A549 (cell line): ENCODE measurements at regions not wholly inside any gene's neighbourhood (a gene's known extent, or its start where the extent isn't known, plus 50 kb on each side); places are given as distances from the start of the nearest gene placed in this dataset.

Source experiments
- ATAC-seq, 2 experiments: fragments of 200-7000 bp in 1 of 2; fragments of >200 bp in 1 of 2; cut with Nextera tagmentation in 1 of 2; cut with Tn5 transposase in 1 of 2; 3 replicates each; pipeline versions ENCODE4 v1.8.0 to v1.9.1; 2018 to 2020; ENCODE audit warnings: mild to moderate bottlenecking in 1 of 2, moderate library complexity in 1 of 2
- CTCF ChIA-PET: fragments of 300-600 bp; sonication (Branson Sonifier 250); formaldehyde crosslinking; extraction: SDS; loops from one replicate; lab custom pipeline; 2021; ENCODE audit warnings: antibody characterized with exemption, inconsistent platforms; lab: Yijun Ruan, JAX
- POLR2A ChIA-PET: fragments of 350-600 bp; formaldehyde crosslinking; extraction: SDS; loops from one replicate; lab custom pipeline; 2021; ENCODE audit warnings: antibody characterized with exemption, inconsistent platforms; lab: Yijun Ruan, JAX
- DNase-seq, 2 experiments: peaks; one replicate each; pipeline versions ENCODE4 v3.0.0 to v3.0.0-alpha.2; 2011 to 2016; ENCODE audit warnings: low read depth in 1 of 2, low spot score in 1 of 2
- FAIRE-seq: peaks from 2 replicates; lab custom pipeline; 2011; peaks lifted over from hg19 to GRCh38; lab: Jason Lieb, UNC
- H3K27ac ChIP-seq, 2 experiments: fragments of >200 bp; sonication (Bioruptor Twin); formaldehyde crosslinking; 3 replicates each; pipeline ENCODE4 v1.5.1; 2016 to 2017
- H3K4me1 ChIP-seq: fragments of >200 bp; sonication (Bioruptor Twin); formaldehyde crosslinking; 3 replicates; pipeline ENCODE4 v1.6.1; 2016
- H3K4me2 ChIP-seq: fragments of >200 bp; sonication (Bioruptor Twin); formaldehyde crosslinking; 3 replicates; pipeline ENCODE4 v1.6.1; 2016
- H3K4me3 ChIP-seq: fragments of >200 bp; sonication (Bioruptor Twin); formaldehyde crosslinking; 3 replicates; pipeline ENCODE4 v1.5.1; 2016
- H3K9me3 ChIP-seq: fragments of >200 bp; sonication (Bioruptor Twin); formaldehyde crosslinking; 3 replicates; pipeline ENCODE4 v1.6.1; 2016
- CBX2 ChIP-seq: fragments of 200-600 bp; sonication (generic); IDR thresholded peaks from 2 replicates; pipeline ENCODE4 v1.6.1; 2016; ENCODE audit warnings: low read depth, mild to moderate bottlenecking, borderline replicate concordance
- CEBPB ChIP-seq, 2 experiments: fragments of >200 bp in 1 of 2; sonication (Bioruptor Twin) in 1 of 2; formaldehyde crosslinking in 1 of 2; IDR thresholded peaks; 2 replicates each; pipeline ENCODE4 v1.6.1; 2012 to 2016
- CHD4 ChIP-seq: fragments of 200-600 bp; sonication (generic); IDR thresholded peaks from 2 replicates; pipeline ENCODE4 v1.6.1; 2016; ENCODE audit warnings: antibody characterized with exemption, mild to moderate bottlenecking, borderline replicate concordance
- ESRRA ChIP-seq: fragments of 150-350 bp; IDR thresholded peaks from 2 replicates; pipeline ENCODE4 v1.6.1; 2014; ENCODE audit warnings: mild to moderate bottlenecking, low read length, borderline replicate concordance
- FOSB ChIP-seq: fragments of 250-450 bp; sonication (Bioruptor Pico); IDR thresholded peaks from 2 replicates; pipeline ENCODE4 v1.5.0; 2020; ENCODE audit warnings: mild to moderate bottlenecking, moderate library complexity
- GATA3 ChIP-seq: IDR thresholded peaks from 2 replicates; pipeline ENCODE4 v1.6.1; 2012; ENCODE audit warnings: borderline replicate concordance
- HEYL ChIP-seq: fragments of 250-450 bp; sonication (Bioruptor Pico); IDR thresholded peaks from 2 replicates; pipeline ENCODE4 v1.8.0; 2021; ENCODE audit warnings: mild to moderate bottlenecking, moderate library complexity
- HOXB5 ChIP-seq: fragments of 250-450 bp; sonication (Bioruptor Pico); IDR thresholded peaks from 2 replicates; pipeline ENCODE4 v1.5.0; 2020; ENCODE audit warnings: mild to moderate bottlenecking, moderate library complexity
- JUN ChIP-seq, 2 experiments: fragments of >200 bp; sonication (Bioruptor Twin); formaldehyde crosslinking; IDR thresholded peaks; 2 replicates in 1 of 2; 3 replicates in 1 of 2; pipeline ENCODE4 v1.6.1; 2016 to 2017
- KDM1A ChIP-seq: fragments of 200-600 bp; sonication (generic); IDR thresholded peaks from 2 replicates; pipeline ENCODE4 v1.6.1; 2016; ENCODE audit warnings: low read depth, mild to moderate bottlenecking
- KDM5A ChIP-seq: fragments of 200-600 bp; sonication (generic); IDR thresholded peaks from 2 replicates; pipeline ENCODE4 v1.6.1; 2016; ENCODE audit warnings: antibody characterized with exemption, mild to moderate bottlenecking
- MAZ ChIP-seq: fragments of 150-350 bp; IDR thresholded peaks from 2 replicates; pipeline ENCODE4 v1.6.1; 2014; ENCODE audit warnings: antibody characterized with exemption, low read depth, low read length, borderline replicate concordance
- MYC ChIP-seq: IDR thresholded peaks from 2 replicates; pipeline ENCODE4 v1.6.1; 2012; ENCODE audit warnings: mild to moderate bottlenecking, inconsistent platforms, low read length, improper control_type of control experiment, borderline replicate concordance
- NFE2L2 ChIP-seq: fragments of 150-350 bp; conservative IDR thresholded peaks from 2 replicates; pipeline ENCODE4 v1.6.1; 2014; ENCODE audit warnings: low read length
- NPAS2 ChIP-seq: fragments of 250-450 bp; sonication (Bioruptor Pico); IDR thresholded peaks from 2 replicates; pipeline ENCODE4 v1.8.0; 2022; ENCODE audit warnings: mild to moderate bottlenecking, moderate library complexity, borderline replicate concordance
- NR3C1 ChIP-seq: fragments of >200 bp; sonication (Bioruptor Twin); formaldehyde crosslinking; IDR thresholded peaks from 3 replicates; pipeline ENCODE4 v1.6.1; 2017
- PHF8 ChIP-seq: fragments of 200-600 bp; sonication (generic); IDR thresholded peaks from 2 replicates; pipeline ENCODE4 v1.6.1; 2016; ENCODE audit warnings: low read depth, mild to moderate bottlenecking, antibody characterized with exemption, moderate library complexity, borderline replicate concordance
- POLR2A ChIP-seq: IDR thresholded peaks from 2 replicates; pipeline ENCODE4 v1.6.1; 2012; ENCODE audit warnings: mild to moderate bottlenecking, low read length
- POLR2AphosphoS2 ChIP-seq: conservative IDR thresholded peaks from 2 replicates; pipeline ENCODE4 v1.6.1; 2012; ENCODE audit warnings: low read length, improper control_type of control experiment, inconsistent platforms
- RARB ChIP-seq: fragments of 250-450 bp; sonication (Bioruptor Pico); IDR thresholded peaks from 2 replicates; pipeline ENCODE4 v1.8.0; 2021; ENCODE audit warnings: mild to moderate bottlenecking, moderate library complexity
- RNF2 ChIP-seq: fragments of 200-600 bp; sonication (generic); IDR thresholded peaks from 2 replicates; pipeline ENCODE4 v1.6.1; 2016; ENCODE audit warnings: low read depth, mild to moderate bottlenecking, antibody characterized with exemption, moderate library complexity, borderline replicate concordance
- SMC3 ChIP-seq: fragments of >200 bp; sonication (Bioruptor Twin); formaldehyde crosslinking; IDR thresholded peaks from 3 replicates; pipeline ENCODE4 v1.6.1; 2018; ENCODE audit warnings: inconsistent platforms
- SREBF2 ChIP-seq: fragments of 450-650 bp; IDR thresholded peaks from 2 replicates; pipeline ENCODE4 v1.6.1; 2014; ENCODE audit warnings: mild to moderate bottlenecking, moderate library complexity
- ZNF302 ChIP-seq: fragments of 250-450 bp; sonication (Bioruptor Pico); IDR thresholded peaks from 2 replicates; pipeline ENCODE4 v1.9.0; 2021; ENCODE audit warnings: inconsistent platforms, mild to moderate bottlenecking, moderate library complexity
- WGBS: methylation state at CpG from one replicate; pipeline ENCODE4 v1.1.6; 2017; ENCODE audit errors: missing lambda C conversion rate; 5-methylcytosine and 5-hydroxymethylcytosine counted together
- TF ChIP-seq, protein P1 (sequence below): IDR thresholded peaks from 2 replicates; pipeline ENCODE4 v1.6.1; 2012
- TF ChIP-seq, protein P2 (sequence below): fragments of 250-450 bp; sonication (Bioruptor Pico); IDR thresholded peaks from 2 replicates; pipeline ENCODE4 v1.5.0; 2020; ENCODE audit warnings: low read depth, mild to moderate bottlenecking, moderate library complexity
- TF ChIP-seq, protein P3 (sequence below): IDR thresholded peaks from 2 replicates; pipeline ENCODE4 v1.6.1; 2012; ENCODE audit warnings: low read depth, borderline replicate concordance
- TF ChIP-seq, protein P4 (sequence below): fragments of 250-450 bp; sonication (Bioruptor Pico); IDR thresholded peaks from 2 replicates; pipeline ENCODE4 v1.5.0; 2021; ENCODE audit warnings: mild to moderate bottlenecking, moderate library complexity, borderline replicate concordance
- TF ChIP-seq, protein P5 (sequence below): fragments of 200-600 bp; sonication (generic); IDR thresholded peaks from 2 replicates; pipeline ENCODE4 v1.6.1; 2016; ENCODE audit warnings: antibody characterized with exemption, mild to moderate bottlenecking, moderate library complexity

DNA sequence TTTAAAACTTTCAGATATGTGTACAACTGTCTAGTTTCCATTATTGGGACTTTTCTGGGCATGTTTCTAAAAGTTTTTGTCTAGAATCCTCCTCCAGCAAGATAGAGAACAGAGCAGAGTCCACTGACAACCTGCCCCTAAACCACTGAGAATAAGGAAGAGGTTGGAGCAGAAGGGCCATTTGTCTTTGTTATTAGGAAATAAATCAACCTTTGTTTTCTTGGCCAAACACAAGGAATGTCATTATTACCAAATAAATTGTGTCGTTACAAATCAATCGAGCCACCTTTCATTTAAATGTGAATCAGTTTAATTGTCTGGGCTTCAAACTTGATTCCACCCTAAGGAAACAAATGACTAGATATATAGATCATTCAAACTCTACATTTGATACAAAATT lies 81.4 kb downstream of the GAS1 start:
- no peak for FAIRE-seq

DNA sequence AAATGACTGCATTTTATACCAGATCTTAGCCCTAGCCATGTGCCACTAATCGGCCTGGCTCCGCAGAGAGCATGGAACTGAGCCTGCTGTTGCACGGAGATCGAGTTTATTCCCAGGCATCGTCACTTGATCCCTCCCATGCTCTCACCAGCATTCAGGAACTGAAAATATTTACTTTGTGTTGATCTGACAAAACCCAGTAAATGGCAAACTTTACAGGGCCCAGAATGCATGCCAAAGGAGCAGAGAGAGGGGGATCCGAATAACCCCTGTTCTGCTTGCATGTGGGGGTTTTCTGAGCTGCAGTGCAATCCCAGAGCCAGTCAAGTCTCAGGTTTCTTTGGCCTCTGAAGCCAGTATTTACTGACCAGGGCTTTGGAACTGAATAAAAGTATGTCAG lies 87.3 kb downstream of the GAS1 start:
- WGBS = 11% methylated on average over 6 of the region's 6 CpGs
- TF ChIP-seq POLR2A = no peak
- TF ChIP-seq NR3C1 = no peak
- no peak for TF ChIP-seq FOSB (CRISPR knock-in tag)
- no peak for TF ChIP-seq ZNF302 (CRISPR knock-in tag)
- no peak for TF ChIP-seq POLR2AphosphoS2
- no peak for TF ChIP-seq NPAS2 (CRISPR knock-in tag)
- TF ChIP-seq HOXB5 = no peak
- TF ChIP-seq SMC3 = no peak
- TF ChIP-seq ESRRA = no peak
- TF ChIP-seq, protein P1, sequence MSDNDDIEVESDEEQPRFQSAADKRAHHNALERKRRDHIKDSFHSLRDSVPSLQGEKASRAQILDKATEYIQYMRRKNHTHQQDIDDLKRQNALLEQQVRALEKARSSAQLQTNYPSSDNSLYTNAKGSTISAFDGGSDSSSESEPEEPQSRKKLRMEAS = no peak
- TF ChIP-seq, protein P2, sequence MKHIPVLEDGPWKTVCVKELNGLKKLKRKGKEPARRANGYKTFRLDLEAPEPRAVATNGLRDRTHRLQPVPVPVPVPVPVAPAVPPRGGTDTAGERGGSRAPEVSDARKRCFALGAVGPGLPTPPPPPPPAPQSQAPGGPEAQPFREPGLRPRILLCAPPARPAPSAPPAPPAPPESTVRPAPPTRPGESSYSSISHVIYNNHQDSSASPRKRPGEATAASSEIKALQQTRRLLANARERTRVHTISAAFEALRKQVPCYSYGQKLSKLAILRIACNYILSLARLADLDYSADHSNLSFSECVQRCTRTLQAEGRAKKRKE = no peak
- no peak for TF ChIP-seq MAZ
- TF ChIP-seq PHF8 = no peak
- TF ChIP-seq HEYL = no peak
- no peak for TF ChIP-seq RNF2
- TF ChIP-seq CHD4 = no peak
- no peak for TF ChIP-seq CEBPB (IDR thresholded peaks at IDR 0.05)
- TF ChIP-seq RARB (CRISPR knock-in tag) = no peak
- no peaks in the 10 kb centered on the region for H3K9me3 ChIP-seq
- POLR2A ChIA-PET = no interaction called here
- no peaks in the 10 kb centered on the region for H3K4me1 ChIP-seq
- ATAC-seq (no peak), DNase-seq (no peak), FAIRE-seq (no peak)
- CTCF ChIA-PET = interaction anchor here (1.0 kb wide), 1 partner anchor 277 kb away, joined by 3 read pairs; no protein-coding TSS in a partner anchor
- no peak overlapping the region for H3K4me2 ChIP-seq
- no peak overlapping the region for H3K4me3 ChIP-seq
- no peak overlapping the region for H3K27ac ChIP-seq

More for the DNA sequence above, 81.4 kb downstream of the GAS1 start:
- ChIA-PET CTCF (interaction anchor here (0.9 kb wide), 1 partner anchor 432 kb away, joined by 3 read pairs; no protein-coding TSS in a partner anchor), POLR2A (no interaction called here)
- no peak for ATAC-seq
- Histone ChIP-seq H3K27ac (no peak overlapping the region), H3K4me2 (no peak overlapping the region), H3K4me1 (no peaks in the 10 kb centered on the region), H3K4me3 (no peak overlapping the region), H3K9me3 (no peaks in the 10 kb centered on the region)
- TF ChIP-seq HOXB5 (no peak), PHF8 (no peak), SMC3 (no peak), SREBF2 (no peak), KDM1A (no peak), MYC (no peak)
- TF ChIP-seq, protein P1 = no peak
- WGBS = 23% methylated on average over 2 of the region's 2 CpGs
- DNase-seq = no peak

DNA sequence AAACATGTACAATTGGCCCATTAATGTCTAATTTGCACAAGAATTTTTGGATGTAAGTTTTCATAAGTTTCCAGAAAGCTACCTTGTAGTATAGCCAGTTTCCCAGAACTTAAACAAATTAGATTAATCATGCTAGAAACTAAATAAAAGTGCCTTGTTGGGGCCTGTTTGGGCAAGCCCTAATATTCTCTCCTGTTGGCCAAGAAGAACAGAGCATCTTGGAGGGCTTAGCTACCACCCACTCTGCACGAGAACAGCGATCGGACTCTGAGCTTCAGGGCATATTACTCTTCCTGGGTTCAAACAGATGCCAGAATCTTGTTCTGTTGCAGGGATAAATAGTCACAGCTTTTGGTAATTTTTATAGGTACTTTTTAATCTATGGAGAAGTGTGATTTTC lies 88.2 kb downstream of the GAS1 start:
- no peak overlapping the region for H3K27ac ChIP-seq
- no peak overlapping the region for H3K4me3 ChIP-seq
- ATAC-seq (no peak), FAIRE-seq (no peak), DNase-seq (no peak)
- ChIA-PET POLR2A (no interaction called here), CTCF (interaction anchor here (1.0 to 2.4 kb wide), 2 partner anchors 278 to 466 kb away, joined by 3 to 6 read pairs; no protein-coding TSS in a partner anchor)
- H3K9me3 ChIP-seq = no peaks in the 10 kb centered on the region
- 26% methylated on average over 3 of the region's 3 CpGs for WGBS
- no peak overlapping the region for H3K4me2 ChIP-seq
- H3K4me1 ChIP-seq = no peaks in the 10 kb centered on the region
- TF ChIP-seq CBX2 (no peak), JUN (IDR thresholded peaks at IDR 0.05) (no peak), KDM5A (no peak), NFE2L2 (no peak), MYC (no peak), GATA3 (no peak), MAZ (no peak), CHD4 (no peak)
- TF ChIP-seq, protein P3, sequence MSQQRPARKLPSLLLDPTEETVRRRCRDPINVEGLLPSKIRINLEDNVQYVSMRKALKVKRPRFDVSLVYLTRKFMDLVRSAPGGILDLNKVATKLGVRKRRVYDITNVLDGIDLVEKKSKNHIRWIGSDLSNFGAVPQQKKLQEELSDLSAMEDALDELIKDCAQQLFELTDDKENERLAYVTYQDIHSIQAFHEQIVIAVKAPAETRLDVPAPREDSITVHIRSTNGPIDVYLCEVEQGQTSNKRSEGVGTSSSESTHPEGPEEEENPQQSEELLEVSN = no peak
- TF ChIP-seq, protein P4, sequence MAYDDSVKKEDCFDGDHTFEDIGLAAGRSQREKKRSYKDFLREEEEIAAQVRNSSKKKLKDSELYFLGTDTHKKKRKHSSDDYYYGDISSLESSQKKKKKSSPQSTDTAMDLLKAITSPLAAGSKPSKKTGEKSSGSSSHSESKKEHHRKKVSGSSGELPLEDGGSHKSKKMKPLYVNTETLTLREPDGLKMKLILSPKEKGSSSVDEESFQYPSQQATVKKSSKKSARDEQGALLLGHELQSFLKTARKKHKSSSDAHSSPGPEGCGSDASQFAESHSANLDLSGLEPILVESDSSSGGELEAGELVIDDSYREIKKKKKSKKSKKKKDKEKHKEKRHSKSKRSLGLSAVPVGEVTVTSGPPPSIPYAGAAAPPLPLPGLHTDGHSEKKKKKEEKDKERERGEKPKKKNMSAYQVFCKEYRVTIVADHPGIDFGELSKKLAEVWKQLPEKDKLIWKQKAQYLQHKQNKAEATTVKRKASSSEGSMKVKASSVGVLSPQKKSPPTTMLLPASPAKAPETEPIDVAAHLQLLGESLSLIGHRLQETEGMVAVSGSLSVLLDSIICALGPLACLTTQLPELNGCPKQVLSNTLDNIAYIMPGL = no peak
- TF ChIP-seq, protein P5, sequence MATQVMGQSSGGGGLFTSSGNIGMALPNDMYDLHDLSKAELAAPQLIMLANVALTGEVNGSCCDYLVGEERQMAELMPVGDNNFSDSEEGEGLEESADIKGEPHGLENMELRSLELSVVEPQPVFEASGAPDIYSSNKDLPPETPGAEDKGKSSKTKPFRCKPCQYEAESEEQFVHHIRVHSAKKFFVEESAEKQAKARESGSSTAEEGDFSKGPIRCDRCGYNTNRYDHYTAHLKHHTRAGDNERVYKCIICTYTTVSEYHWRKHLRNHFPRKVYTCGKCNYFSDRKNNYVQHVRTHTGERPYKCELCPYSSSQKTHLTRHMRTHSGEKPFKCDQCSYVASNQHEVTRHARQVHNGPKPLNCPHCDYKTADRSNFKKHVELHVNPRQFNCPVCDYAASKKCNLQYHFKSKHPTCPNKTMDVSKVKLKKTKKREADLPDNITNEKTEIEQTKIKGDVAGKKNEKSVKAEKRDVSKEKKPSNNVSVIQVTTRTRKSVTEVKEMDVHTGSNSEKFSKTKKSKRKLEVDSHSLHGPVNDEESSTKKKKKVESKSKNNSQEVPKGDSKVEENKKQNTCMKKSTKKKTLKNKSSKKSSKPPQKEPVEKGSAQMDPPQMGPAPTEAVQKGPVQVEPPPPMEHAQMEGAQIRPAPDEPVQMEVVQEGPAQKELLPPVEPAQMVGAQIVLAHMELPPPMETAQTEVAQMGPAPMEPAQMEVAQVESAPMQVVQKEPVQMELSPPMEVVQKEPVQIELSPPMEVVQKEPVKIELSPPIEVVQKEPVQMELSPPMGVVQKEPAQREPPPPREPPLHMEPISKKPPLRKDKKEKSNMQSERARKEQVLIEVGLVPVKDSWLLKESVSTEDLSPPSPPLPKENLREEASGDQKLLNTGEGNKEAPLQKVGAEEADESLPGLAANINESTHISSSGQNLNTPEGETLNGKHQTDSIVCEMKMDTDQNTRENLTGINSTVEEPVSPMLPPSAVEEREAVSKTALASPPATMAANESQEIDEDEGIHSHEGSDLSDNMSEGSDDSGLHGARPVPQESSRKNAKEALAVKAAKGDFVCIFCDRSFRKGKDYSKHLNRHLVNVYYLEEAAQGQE = no peak
